ENCODE measurements at regions not wholly inside any gene's neighbourhood (a gene's known extent, or its start where the extent isn't known, plus 50 kb on each side); places are given as distances from the start of the nearest gene placed in this dataset.

DNA sequence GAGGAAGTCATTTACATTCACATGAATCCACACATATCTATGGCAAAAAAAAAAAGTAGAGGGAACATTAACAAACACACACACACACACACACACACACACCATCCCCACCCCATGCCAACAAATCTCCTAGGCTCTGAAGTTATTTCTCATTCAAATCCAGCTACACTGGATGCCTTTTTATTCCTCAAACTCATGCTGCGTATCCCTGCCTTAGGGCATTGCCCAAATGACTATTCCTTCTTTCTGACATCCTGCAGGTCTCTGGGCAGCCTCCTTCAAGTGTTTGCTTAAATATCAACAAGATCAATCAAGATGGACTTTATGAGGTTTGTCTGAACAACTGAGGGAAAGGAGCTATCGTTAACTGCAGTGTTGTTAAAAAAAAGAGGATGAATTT is 106.5 kb upstream of the FAM9A start:
- no peak for ATAC-seq (replicated peaks)
- Mint-ChIP-seq H3K27me3 (peaks cover 26 to 29% of the 10 kb centered on the region in 2 donors), H3K4me1 (ENCODE audit: low read depth in 2 of 2) (peaks cover 0 to 2% of the 10 kb centered on the region in 2 donors), H3K4me3 (no peak overlapping the region), H3K36me3 (ENCODE audit: insufficient read depth) (no peaks in the 10 kb centered on the region), H3K9me3 (no peaks in the 10 kb centered on the region), H3K27ac (no peak overlapping the region)
- DNase-seq: no peak

DNA sequence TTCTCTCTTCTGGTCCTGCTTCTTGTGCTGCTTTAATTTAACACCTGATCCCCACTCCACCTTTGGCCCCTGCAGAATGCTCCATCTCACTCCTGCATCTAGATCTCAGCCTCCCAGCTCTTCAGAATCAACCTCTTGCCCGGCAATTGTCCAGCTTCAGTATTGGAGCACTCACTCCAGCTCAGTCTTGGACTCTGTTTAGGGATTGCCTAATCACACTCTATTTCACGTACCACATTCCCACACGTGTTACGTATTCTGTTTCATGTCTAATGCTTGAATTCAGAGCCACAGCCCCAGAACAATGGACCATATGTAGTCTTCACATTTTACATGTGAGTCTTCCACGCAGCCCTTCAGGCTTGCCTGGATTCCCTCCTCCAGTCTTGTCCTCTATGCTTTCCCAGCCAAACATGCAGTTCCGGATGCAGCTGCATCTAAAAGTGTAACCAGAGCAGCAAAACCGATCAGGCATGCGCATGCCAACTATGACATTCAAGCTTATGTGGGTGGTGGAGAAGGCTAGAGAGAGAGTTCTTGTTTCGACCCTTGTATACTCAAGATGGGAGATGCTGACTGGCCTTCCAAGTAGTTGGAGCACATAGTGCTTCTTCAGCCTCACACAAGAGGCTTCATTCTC is 105.2 kb upstream of the FAM9A start:
- Mint-ChIP-seq H3K4me1 (ENCODE audit: low read depth in 2 of 2) (peaks cover 0 to 2% of the 10 kb centered on the region in 2 donors), H3K27me3 (peaks cover 31 to 35% of the 10 kb centered on the region in 2 donors), H3K36me3 (ENCODE audit: insufficient read depth) (no peaks in the 10 kb centered on the region), H3K9me3 (no peaks in the 10 kb centered on the region), H3K27ac (no peak overlapping the region), H3K4me3 (no peak overlapping the region)
- DNase-seq: no peak
- no peak for ATAC-seq (replicated peaks)

DNA sequence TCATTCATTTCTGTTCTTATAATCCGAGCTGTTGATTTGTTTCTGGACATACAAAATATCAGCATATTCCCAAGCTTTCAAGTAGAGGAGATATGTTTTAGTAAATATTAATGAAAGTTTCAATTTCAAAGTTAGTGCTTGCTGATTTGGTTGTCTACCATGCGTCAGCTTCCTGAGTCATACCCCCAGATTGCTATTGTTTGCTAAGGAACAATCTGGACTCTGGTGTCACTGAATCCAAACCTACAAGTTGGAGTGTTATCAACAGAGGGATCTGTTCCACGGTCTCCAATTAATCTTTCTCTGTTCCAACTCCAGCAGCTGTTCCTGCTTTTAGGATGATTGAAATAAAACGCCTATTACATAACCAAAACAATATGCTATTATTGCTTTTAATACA is 96.1 kb upstream of the FAM9A start:
- Mint-ChIP-seq H3K27me3 (peaks cover 20 to 26% of the 10 kb centered on the region in 2 donors), H3K36me3 (ENCODE audit: insufficient read depth) (no peaks in the 10 kb centered on the region), H3K9me3 (peaks cover 0 to 2% of the 10 kb centered on the region in 2 donors), H3K4me1 (ENCODE audit: low read depth in 2 of 2) (no peaks in the 10 kb centered on the region), H3K4me3 (no peak overlapping the region), H3K27ac (no peak overlapping the region)
- no peak for ATAC-seq (replicated peaks)
- no peak for DNase-seq

DNA sequence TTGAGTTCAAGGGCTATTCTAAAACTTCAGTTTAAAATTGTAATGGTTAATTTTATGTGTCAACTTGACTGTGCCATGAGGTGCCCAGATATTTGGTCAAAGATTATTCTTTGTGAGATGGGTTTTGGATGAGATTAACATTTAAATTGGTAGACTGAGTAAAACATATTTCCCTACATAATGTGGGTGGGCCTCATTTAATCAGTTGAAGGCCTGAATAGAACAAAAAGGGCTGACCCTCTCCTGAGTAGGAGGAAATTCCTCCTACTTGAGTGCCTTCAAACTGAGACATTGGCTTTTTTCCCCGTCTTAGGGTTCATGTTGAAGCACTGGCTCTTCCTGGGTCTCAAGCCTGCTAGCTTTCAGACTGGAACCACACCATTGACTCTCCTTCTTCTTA is 89.6 kb upstream of the FAM9A start:
- H3K9me3 Mint-ChIP-seq: peaks cover 0 to 3% of the 10 kb centered on the region in 2 donors
- no peak overlapping the region for H3K4me3 Mint-ChIP-seq
- no peaks in the 10 kb centered on the region for H3K4me1 Mint-ChIP-seq (ENCODE audit: low read depth in 2 of 2)
- DNase-seq: no peak
- H3K27ac Mint-ChIP-seq: no peak overlapping the region
- ATAC-seq (replicated peaks): no peak
- peaks cover 1 to 12% of the 10 kb centered on the region in 2 donors for H3K27me3 Mint-ChIP-seq
- H3K36me3 Mint-ChIP-seq (ENCODE audit: insufficient read depth): no peaks in the 10 kb centered on the region

DNA sequence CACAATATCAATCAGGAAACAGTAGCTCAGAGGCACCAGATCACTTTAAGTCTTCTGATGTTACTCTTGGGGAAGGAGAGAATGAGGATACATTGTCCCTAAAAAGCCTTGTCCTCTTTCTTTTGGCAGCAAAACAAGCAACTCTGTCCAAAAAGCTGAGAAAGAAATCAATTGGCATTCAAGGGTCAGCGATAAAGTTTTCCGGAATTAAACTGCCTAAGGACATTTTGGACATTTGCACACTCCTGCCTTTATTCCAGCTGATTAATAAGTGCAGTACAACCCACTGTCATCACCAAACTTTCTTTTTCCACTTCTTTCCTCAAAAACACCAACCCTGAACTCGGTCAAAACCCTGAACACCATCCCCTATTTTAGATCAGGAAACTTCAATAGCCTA is 85.8 kb upstream of the FAM9A start:
- ATAC-seq (replicated peaks) (no peak), DNase-seq (no peak)
- Mint-ChIP-seq H3K27ac (no peak overlapping the region), H3K4me1 (ENCODE audit: low read depth in 2 of 2) (no peaks in the 10 kb centered on the region), H3K4me3 (no peak overlapping the region), H3K36me3 (ENCODE audit: insufficient read depth) (no peaks in the 10 kb centered on the region), H3K9me3 (peaks cover 0 to 3% of the 10 kb centered on the region in 2 donors), H3K27me3 (peaks cover 14 to 25% of the 10 kb centered on the region in 2 donors)

DNA sequence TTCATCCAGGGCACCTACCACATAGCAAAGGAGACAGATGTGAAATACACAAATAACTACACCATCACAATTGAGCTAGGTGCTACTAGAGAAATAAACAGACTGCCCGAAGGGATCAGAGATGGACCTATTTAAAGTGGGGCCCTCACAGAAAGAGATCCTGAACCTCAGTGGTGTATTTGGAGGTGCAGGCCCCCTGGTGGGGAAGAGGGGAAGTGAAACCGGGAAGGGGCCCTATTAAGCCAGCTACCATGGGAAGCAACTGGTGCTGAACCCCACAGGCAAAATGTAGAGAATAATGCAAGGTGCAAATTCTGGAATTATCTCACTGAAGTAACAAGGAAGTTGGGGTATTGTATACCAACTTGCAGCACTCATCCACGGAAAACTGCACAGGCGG is 78.6 kb upstream of the FAM9A start:
- no peak for ATAC-seq (replicated peaks)
- H3K4me3 Mint-ChIP-seq: no peak overlapping the region
- peak; percentile 0 to 15 (median 1) for DNase-seq
- peaks cover 2 to 11% of the 10 kb centered on the region in 2 donors for H3K27me3 Mint-ChIP-seq
- no peaks in the 10 kb centered on the region for H3K9me3 Mint-ChIP-seq
- H3K4me1 Mint-ChIP-seq (ENCODE audit: low read depth in 2 of 2): no peaks in the 10 kb centered on the region
- H3K36me3 Mint-ChIP-seq (ENCODE audit: insufficient read depth): no peaks in the 10 kb centered on the region
- H3K27ac Mint-ChIP-seq: no peak overlapping the region

DNA sequence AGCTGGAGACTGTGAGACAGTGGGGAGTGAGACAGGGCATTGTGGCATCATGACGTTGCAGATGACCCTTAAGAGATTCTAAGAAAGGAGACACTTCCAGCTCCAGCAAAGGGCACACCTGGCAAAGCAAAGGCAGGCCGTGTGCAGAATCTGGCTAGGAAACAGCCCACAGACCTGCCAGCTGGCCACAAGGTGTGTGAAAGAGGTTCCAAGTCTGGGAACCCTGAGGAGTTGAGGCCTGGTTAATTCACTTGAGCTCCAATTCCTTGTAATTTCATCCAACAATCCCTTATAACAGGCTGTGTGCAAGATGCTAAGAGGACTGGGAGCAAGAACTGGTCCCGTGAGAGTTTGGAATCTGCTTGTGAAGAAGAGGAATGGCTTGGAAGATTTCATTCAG is 72.8 kb upstream of the FAM9A start:
- DNase-seq (no peak), ATAC-seq (replicated peaks) (no peak)
- peaks cover 0 to 17% of the 10 kb centered on the region in 2 donors for H3K27me3 Mint-ChIP-seq
- no peaks in the 10 kb centered on the region for H3K36me3 Mint-ChIP-seq (ENCODE audit: insufficient read depth)
- no peak overlapping the region for H3K27ac Mint-ChIP-seq
- no peak overlapping the region for H3K4me3 Mint-ChIP-seq
- H3K4me1 Mint-ChIP-seq (ENCODE audit: low read depth in 2 of 2): no peaks in the 10 kb centered on the region
- H3K9me3 Mint-ChIP-seq: no peaks in the 10 kb centered on the region

DNA sequence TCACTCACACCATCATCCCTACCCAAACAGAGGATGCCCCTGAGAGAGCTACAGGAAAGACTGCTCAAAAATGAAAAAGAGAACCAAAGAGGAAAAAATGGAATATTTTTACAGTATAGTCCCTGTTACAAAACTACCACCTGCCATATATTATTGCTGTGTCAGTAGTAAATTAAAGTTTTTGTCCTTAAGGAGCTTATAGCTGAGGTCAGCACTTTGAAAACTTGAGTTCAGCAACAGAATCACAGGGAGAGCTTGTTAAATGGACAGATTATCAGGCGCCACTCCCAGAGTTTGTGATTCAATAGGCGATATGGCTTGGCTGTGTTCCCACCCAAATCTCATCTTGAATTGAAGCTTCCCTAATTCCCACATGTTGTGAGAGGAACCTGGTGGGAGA is 71.9 kb upstream of the FAM9A start:
- no peaks in the 10 kb centered on the region for H3K9me3 Mint-ChIP-seq
- no peak overlapping the region for H3K27ac Mint-ChIP-seq
- H3K36me3 Mint-ChIP-seq (ENCODE audit: insufficient read depth): no peaks in the 10 kb centered on the region
- DNase-seq (no peak), ATAC-seq (replicated peaks) (no peak)
- H3K27me3 Mint-ChIP-seq: peaks cover 0 to 25% of the 10 kb centered on the region in 2 donors
- no peak overlapping the region for H3K4me3 Mint-ChIP-seq
- peaks cover 0 to under 1% of the 10 kb centered on the region in 2 donors for H3K4me1 Mint-ChIP-seq (ENCODE audit: low read depth in 2 of 2)

DNA sequence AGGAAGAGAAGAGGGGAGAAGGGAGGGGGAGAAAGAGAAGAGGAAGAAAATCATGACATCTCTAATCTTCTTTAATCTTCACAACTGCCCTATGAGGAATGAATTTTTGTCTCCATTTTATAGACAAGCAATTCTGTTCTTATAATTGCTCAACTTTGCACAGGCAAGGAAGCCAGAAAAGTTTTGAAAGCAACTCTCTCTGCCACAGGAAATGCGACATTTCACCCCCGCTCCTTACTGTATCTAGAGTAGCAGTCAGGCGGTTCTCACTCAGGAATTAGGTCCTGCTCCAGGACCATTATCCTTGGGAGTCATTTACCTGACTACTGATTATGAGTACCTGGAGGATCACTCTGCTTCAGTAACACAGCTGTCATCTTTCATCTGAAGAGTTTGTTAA is 69.2 kb upstream of the FAM9A start:
- Mint-ChIP-seq H3K4me1 (ENCODE audit: low read depth in 2 of 2) (peaks cover 0 to 2% of the 10 kb centered on the region in 2 donors), H3K4me3 (no peak overlapping the region), H3K27me3 (peaks cover 9 to 27% of the 10 kb centered on the region in 2 donors), H3K27ac (no peak overlapping the region), H3K9me3 (no peaks in the 10 kb centered on the region), H3K36me3 (ENCODE audit: insufficient read depth) (no peaks in the 10 kb centered on the region)
- no peak for ATAC-seq (replicated peaks)
- no peak for DNase-seq

DNA sequence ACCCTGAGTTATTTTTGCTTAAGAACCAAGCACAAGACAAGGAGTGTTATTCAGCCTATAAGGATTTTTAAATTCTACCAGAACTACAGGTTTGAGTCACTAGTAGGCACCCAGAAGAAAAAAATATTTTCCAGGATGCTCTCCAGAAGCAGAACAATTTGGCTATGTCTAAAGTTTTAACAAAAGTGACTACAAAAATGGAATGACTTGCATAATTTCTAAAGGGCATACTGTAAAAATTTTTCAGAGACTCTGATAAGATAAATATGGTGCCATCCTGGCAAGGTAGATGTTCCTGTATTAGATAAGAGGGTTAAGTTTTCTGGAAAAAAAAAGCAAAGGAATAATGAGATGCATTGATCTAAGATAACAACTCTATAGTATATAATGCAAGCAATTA is 68.6 kb upstream of the FAM9A start:
- H3K4me1 Mint-ChIP-seq (ENCODE audit: low read depth in 2 of 2): peaks cover 0 to 2% of the 10 kb centered on the region in 2 donors
- no peaks in the 10 kb centered on the region for H3K36me3 Mint-ChIP-seq (ENCODE audit: insufficient read depth)
- peaks cover 9 to 27% of the 10 kb centered on the region in 2 donors for H3K27me3 Mint-ChIP-seq
- no peaks in the 10 kb centered on the region for H3K9me3 Mint-ChIP-seq
- no peak overlapping the region for H3K4me3 Mint-ChIP-seq
- ATAC-seq (replicated peaks) (no peak), DNase-seq (no peak)
- no peak overlapping the region for H3K27ac Mint-ChIP-seq

DNA sequence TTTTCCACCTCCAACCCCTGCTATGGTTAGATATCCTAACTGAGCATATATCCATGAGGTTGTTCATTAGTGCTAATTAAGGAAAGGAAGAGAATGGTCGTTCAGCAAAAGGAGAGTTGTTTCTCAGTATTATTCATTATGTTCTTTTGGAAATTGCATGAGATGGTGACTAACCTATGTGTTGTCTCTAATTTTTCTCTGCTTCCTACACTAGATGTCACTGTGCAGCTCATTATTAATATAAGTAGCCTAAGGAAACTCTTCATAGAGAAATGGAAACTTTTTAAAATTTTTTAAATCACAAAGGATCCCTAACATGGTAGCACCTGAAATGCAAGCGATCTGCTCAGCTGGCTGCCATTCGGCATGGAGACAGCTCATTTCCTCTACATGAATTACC is 67.7 kb upstream of the FAM9A start:
- no peaks in the 10 kb centered on the region for H3K36me3 Mint-ChIP-seq (ENCODE audit: insufficient read depth)
- DNase-seq (no peak), ATAC-seq (replicated peaks) (no peak)

DNA sequence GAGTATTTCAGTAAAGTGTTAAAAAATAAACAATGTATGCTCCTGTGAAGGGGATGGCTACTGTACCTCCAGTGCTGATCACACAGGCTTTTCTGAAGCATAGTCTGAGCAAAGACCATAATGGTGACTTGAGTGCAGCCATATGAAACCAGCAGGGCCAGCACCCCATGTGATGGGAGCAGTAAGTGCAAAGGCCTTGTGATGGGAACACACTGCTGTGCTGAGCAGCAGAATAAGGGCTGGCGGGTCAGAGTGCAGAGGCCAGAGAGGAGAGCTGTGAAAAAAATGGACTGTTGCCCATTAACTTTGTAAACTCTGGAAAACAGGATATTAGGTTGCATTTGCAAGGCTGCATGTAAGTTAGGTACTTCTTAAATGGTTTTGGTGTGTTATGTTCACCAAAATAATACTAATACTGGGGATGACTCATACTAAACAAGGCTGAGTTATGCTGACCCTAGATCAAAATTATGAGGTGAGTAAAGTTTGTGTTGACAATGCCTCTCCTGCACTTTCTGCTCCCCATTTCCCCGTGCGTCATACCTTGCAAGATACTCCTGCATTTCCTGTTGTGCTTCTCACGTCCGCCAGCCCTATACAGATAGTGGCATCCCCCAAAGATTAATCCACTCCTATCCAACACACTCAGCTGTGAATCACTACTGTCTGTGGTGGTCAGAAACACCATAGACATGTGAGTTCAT is 67.0 kb upstream of the FAM9A start:
- H3K36me3 Mint-ChIP-seq (ENCODE audit: insufficient read depth): no peaks in the 10 kb centered on the region
- H3K27me3 Mint-ChIP-seq: peaks cover 9 to 25% of the 10 kb centered on the region in 2 donors
- no peak overlapping the region for H3K4me3 Mint-ChIP-seq
- no peaks in the 10 kb centered on the region for H3K9me3 Mint-ChIP-seq
- H3K27ac Mint-ChIP-seq: no peak overlapping the region
- no peak for ATAC-seq (replicated peaks)
- DNase-seq: no peak
- peaks cover 0 to 2% of the 10 kb centered on the region in 2 donors for H3K4me1 Mint-ChIP-seq (ENCODE audit: low read depth in 2 of 2)

More for the DNA sequence above, 67.7 kb upstream of the FAM9A start:
- H3K27ac Mint-ChIP-seq: no peak overlapping the region
- no peaks in the 10 kb centered on the region for H3K9me3 Mint-ChIP-seq
- H3K27me3 Mint-ChIP-seq: peaks cover 9 to 25% of the 10 kb centered on the region in 2 donors
- H3K4me1 Mint-ChIP-seq (ENCODE audit: low read depth in 2 of 2): peaks cover 0 to 2% of the 10 kb centered on the region in 2 donors
- H3K4me3 Mint-ChIP-seq: no peak overlapping the region

DNA sequence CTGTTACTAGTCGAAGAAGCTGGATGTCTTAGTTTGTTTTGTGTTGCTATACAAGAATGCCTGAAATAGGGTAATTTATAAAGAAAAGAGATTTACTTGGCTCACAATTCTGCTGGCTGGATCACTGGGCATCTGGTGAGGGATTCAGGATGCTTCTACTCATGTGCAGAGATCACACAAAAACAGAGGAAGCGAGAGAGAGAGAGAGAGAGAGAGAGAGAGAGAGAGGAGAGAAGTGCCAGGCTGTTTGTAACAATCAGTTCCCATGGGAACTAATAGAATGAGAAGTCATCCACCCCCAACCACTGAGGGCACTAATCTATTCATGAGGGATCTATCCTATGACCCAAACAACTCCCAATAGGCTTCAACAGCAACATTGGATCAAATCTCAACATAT is 66.2 kb upstream of the FAM9A start:
- H3K27me3 Mint-ChIP-seq: peaks cover 9 to 25% of the 10 kb centered on the region in 2 donors
- H3K27ac Mint-ChIP-seq: no peak overlapping the region
- ATAC-seq (replicated peaks): no peak

DNA sequence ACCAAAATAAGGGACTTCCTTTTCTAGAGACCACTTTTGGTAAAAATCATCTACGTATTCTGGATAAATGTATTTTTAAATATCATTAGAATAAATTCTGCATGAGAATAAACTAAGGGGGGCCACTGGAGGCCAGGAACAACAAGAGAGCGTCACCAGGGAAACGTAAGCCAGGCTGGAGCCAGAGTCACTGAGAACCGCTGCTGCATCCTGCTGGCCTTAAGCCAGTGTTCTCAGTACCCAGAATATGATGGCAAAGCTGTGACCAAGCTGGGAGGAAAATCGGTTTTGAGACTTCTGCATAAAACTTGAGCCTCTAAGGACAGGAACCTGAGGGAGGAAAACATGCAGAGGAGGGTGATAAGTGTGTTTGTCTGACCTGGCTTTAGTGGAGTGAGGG is 63.0 kb upstream of the FAM9A start:
- no peak overlapping the region for H3K27ac Mint-ChIP-seq
- no peak for DNase-seq
- no peaks in the 10 kb centered on the region for H3K36me3 Mint-ChIP-seq (ENCODE audit: insufficient read depth)
- ATAC-seq (replicated peaks): no peak
- H3K27me3 Mint-ChIP-seq: peaks cover 21 to 38% of the 10 kb centered on the region in 2 donors
- peaks cover 0 to 2% of the 10 kb centered on the region in 2 donors for H3K4me1 Mint-ChIP-seq (ENCODE audit: low read depth in 2 of 2)
- no peaks in the 10 kb centered on the region for H3K9me3 Mint-ChIP-seq
- no peak overlapping the region for H3K4me3 Mint-ChIP-seq

More for the DNA sequence above, 66.2 kb upstream of the FAM9A start:
- DNase-seq: no peak
- Mint-ChIP-seq H3K4me3 (no peak overlapping the region), H3K36me3 (ENCODE audit: insufficient read depth) (no peaks in the 10 kb centered on the region), H3K4me1 (ENCODE audit: low read depth in 2 of 2) (peaks cover 0 to 2% of the 10 kb centered on the region in 2 donors), H3K9me3 (no peaks in the 10 kb centered on the region)
